CD14-positive monocyte (primary cell): ENCODE measurements at regions not wholly inside any gene's neighbourhood (a gene's known extent, or its start where the extent isn't known, plus 50 kb on each side); places are given as distances from the start of the nearest gene placed in this dataset.

Experiments
- DNase-seq, 3 donors: peaks; one replicate each; pipeline ENCODE4 v3.0.0-alpha.2; 2011 to 2022
- H2AFZ ChIP-seq: 2 replicates; pipeline ENCODE4 v1.6.0; 2012; ENCODE audit warnings: mild to moderate bottlenecking, low read depth, low read length, inconsistent platforms; ENCODE audit not compliant: insufficient read depth, poor library complexity, severe bottlenecking
- H3K27ac ChIP-seq, 2 donors: 1 replicate in 1 of 2; 2 replicates in 1 of 2; pipeline ENCODE4 v1.5.1; 2012 to 2013; ENCODE audit warnings: low read length in 2 of 2, control low read depth in 1 of 2, inconsistent platforms in 1 of 2, low read depth in 1 of 2, mild to moderate bottlenecking in 1 of 2
- H3K27me3 ChIP-seq, 2 donors: one replicate each; pipeline versions ENCODE4 v1.6.0 to v1.6.1; 2011 to 2013; ENCODE audit warnings: low read length in 2 of 2; ENCODE audit not compliant: control insufficient read depth in 2 of 2, insufficient read depth in 2 of 2
- H3K36me3 ChIP-seq, 2 donors: replicated peaks in 1 of 2; 1 replicate in 1 of 2; 2 replicates in 1 of 2; pipeline versions ENCODE4 v1.5.1 to v1.6.1; 2012 to 2013; ENCODE audit warnings: low read length in 2 of 2, control low read depth in 1 of 2, inconsistent platforms in 1 of 2, mild to moderate bottlenecking in 1 of 2; ENCODE audit not compliant: insufficient read depth in 2 of 2, control insufficient read depth in 1 of 2
- H3K4me1 ChIP-seq, 2 donors: 1 replicate in 1 of 2; 2 replicates in 1 of 2; pipeline versions ENCODE4 v1.5.1 to v1.6.1; 2012 to 2013; ENCODE audit warnings: low read length in 2 of 2, control low read depth in 1 of 2, inconsistent platforms in 1 of 2, mild to moderate bottlenecking in 1 of 2, moderate library complexity in 1 of 2; ENCODE audit not compliant: insufficient read depth in 2 of 2, control insufficient read depth in 1 of 2
- H3K4me2 ChIP-seq: replicated peaks from 2 replicates; pipeline ENCODE3; 2012; ENCODE audit warnings: low read length, moderate library complexity, mild to moderate bottlenecking; ENCODE audit not compliant: poor library complexity, severe bottlenecking; ENCODE audit errors: extremely low read depth
- H3K4me3 ChIP-seq, 3 experiments: fragments of 200-600 bp in 1 of 3; sonication (generic) in 1 of 3; replicated peaks in 1 of 3; 1 replicate in 2 of 3; 2 replicates in 1 of 3; pipeline ENCODE4 v1.5.1; 2011 to 2013; ENCODE audit warnings: low read length in 3 of 3, mild to moderate bottlenecking in 3 of 3, control low read depth in 2 of 3, low read depth in 2 of 3, inconsistent platforms in 1 of 3, moderate library complexity in 1 of 3
- H3K79me2 ChIP-seq: 2 replicates; pipeline ENCODE4 v1.6.0; 2012; ENCODE audit warnings: mild to moderate bottlenecking, control low read depth, inconsistent platforms, low read length, moderate library complexity; ENCODE audit not compliant: insufficient read depth
- H3K9ac ChIP-seq: 2 replicates; pipeline ENCODE4 v1.6.0; 2017; ENCODE audit warnings: low read length, mild to moderate bottlenecking; ENCODE audit not compliant: insufficient read depth, poor library complexity, severe bottlenecking
- H3K9me3 ChIP-seq, 2 donors: replicated peaks in 1 of 2; 1 replicate in 1 of 2; 2 replicates in 1 of 2; pipeline versions ENCODE4 v1.5.1 to v1.6.1; 2012 to 2013; ENCODE audit warnings: low read length in 2 of 2, control low read depth in 1 of 2; ENCODE audit not compliant: control insufficient read depth in 1 of 2, insufficient read depth in 1 of 2
- H4K20me1 ChIP-seq: 2 replicates; pipeline ENCODE4 v1.6.0; 2012; ENCODE audit warnings: mild to moderate bottlenecking, low read length, control low read depth, moderate library complexity; ENCODE audit not compliant: insufficient read depth
- H3K27ac Mint-ChIP-seq, 7 donors: one replicate each; pipeline ENCODE4 v1.8.0; 2020; ENCODE audit warnings: mild to moderate bottlenecking in 7 of 7, mixed read lengths in 7 of 7, moderate library complexity in 6 of 7, inconsistent platforms in 2 of 7
- H3K27me3 Mint-ChIP-seq, 3 donors: one replicate each; pipeline ENCODE4 v1.8.0; 2021 to 2022; ENCODE audit warnings: low read depth in 3 of 3, mild to moderate bottlenecking in 3 of 3, mixed read lengths in 3 of 3, moderate library complexity in 3 of 3, inconsistent platforms in 1 of 3
- H3K36me3 Mint-ChIP-seq, 2 donors: one replicate each; pipeline ENCODE4 v1.8.0; 2020; ENCODE audit warnings: mixed read lengths in 2 of 2, inconsistent platforms in 1 of 2, mild to moderate bottlenecking in 1 of 2
- H3K4me1 Mint-ChIP-seq: one replicate; pipeline ENCODE4 v1.8.0; 2020; ENCODE audit warnings: mild to moderate bottlenecking, mixed read lengths
- H3K4me3 Mint-ChIP-seq, 2 donors: one replicate each; pipeline ENCODE4 v1.8.0; 2020; ENCODE audit warnings: mild to moderate bottlenecking in 2 of 2, mixed read lengths in 2 of 2, moderate library complexity in 1 of 2
- H3K9me3 Mint-ChIP-seq, 7 donors: one replicate each; pipeline ENCODE4 v1.8.0; 2020 to 2022; ENCODE audit warnings: mixed read lengths in 7 of 7, mild to moderate bottlenecking in 6 of 7, moderate library complexity in 6 of 7, inconsistent platforms in 2 of 7
- CTCF ChIP-seq: fragments of 200-600 bp; IDR thresholded peaks from one replicate; pipeline ENCODE4 v1.8.0; 2022; ENCODE audit warnings: antibody characterized with exemption, mild to moderate bottlenecking
- WGBS: methylation state at CpG from one replicate; pipeline ENCODE4 v1.1.5; 2013; ENCODE audit warnings: missing lambda C conversion rate; ENCODE audit not compliant: insufficient coverage; 5-methylcytosine and 5-hydroxymethylcytosine counted together
- intact Hi-C, 2 donors: fragments of 100-400 bp; cut with micrococcal nuclease; formaldehyde crosslinking; loops; one replicate each; pipeline versions ENCODE4 v1.15.0 to v1.15.1; 2023

- no peaks in the 10 kb centered on the region for H3K9me3 ChIP-seq
- Mint-ChIP-seq H3K4me1 (no peaks in the 10 kb centered on the region), H3K9me3 (peaks cover 0 to 5% (median 0%) of the 10 kb centered on the region in 7 donors), H3K27ac (no peak overlapping the region), H3K36me3 (no peaks in the 10 kb centered on the region), H3K4me3 (no peak overlapping the region), H3K27me3 (peaks cover 0 to 4% (median 2%) of the 10 kb centered on the region in 3 donors)
- no peaks in the 10 kb centered on the region for H3K27me3 ChIP-seq
- H3K4me3 ChIP-seq, result no peak overlapping the region
- no peaks in the 10 kb centered on the region for H3K79me2 ChIP-seq
- H3K4me1 ChIP-seq, result no peaks in the 10 kb centered on the region
- no peak for DNase-seq
- no peak overlapping the region for H2AFZ ChIP-seq
- no peak overlapping the region for H3K27ac ChIP-seq
- H3K36me3 ChIP-seq, result no peaks in the 10 kb centered on the region
- H3K9ac ChIP-seq, result no peak overlapping the region
- H4K20me1 ChIP-seq, result no peaks in the 10 kb centered on the region
- no peak for TF ChIP-seq CTCF
- no peak overlapping the region for H3K4me2 ChIP-seq
- intact Hi-C loops, result no loop called here
- 100% methylated on average over 3 of the region's 6 CpGs for WGBS
Observed at GRCh38 chr2:204024906-204025475, 88.4 kb downstream of the ICOS start.

GRCh38 chr2:204026294-204026693 lies 89.7 kb downstream of the ICOS start:
- Histone ChIP-seq H3K4me3 (no peak overlapping the region), H3K4me2 (no peak overlapping the region), H3K36me3 (no peaks in the 10 kb centered on the region), H3K79me2 (no peaks in the 10 kb centered on the region), H4K20me1 (no peaks in the 10 kb centered on the region), H3K9me3 (no peaks in the 10 kb centered on the region), H3K9ac (no peak overlapping the region), H3K4me1 (no peaks in the 10 kb centered on the region), H3K27me3 (no peaks in the 10 kb centered on the region), H2AFZ (no peak overlapping the region), H3K27ac (no peak overlapping the region)
- Mint-ChIP-seq H3K9me3 (peaks cover 0 to 5% (median 0%) of the 10 kb centered on the region in 7 donors), H3K27ac (no peak overlapping the region), H3K4me1 (no peaks in the 10 kb centered on the region), H3K27me3 (peaks cover 0 to 4% (median 2%) of the 10 kb centered on the region in 3 donors), H3K4me3 (no peak overlapping the region), H3K36me3 (no peaks in the 10 kb centered on the region)
- peak; percentile 11 for TF ChIP-seq CTCF
- intact Hi-C loops, result no loop called here
- WGBS, result 90% methylated on average over 1 of the region's 3 CpGs
- no peak for DNase-seq
